NCI-H146 treated with DMSO at 0.1 percent for 48 hours (cell line): ENCODE measurements at regions not wholly inside any gene's neighbourhood (a gene's known extent, or its start where the extent isn't known, plus 50 kb on each side); places are given as distances from the start of the nearest gene placed in this dataset.
A peak's percentile ranks its signal among the peaks of the same experiment; 100 is the strongest.

Source experiments
- DNase-seq: peaks from one replicate; lab custom pipeline; 2025; ENCODE audit not compliant: unreplicated experiment; lab: John Stamatoyannopoulos, UW

GRCh38 chr2:106572541-106573450 lies 85.6 kb downstream of the CD8B2 start:
- DNase-seq = no peak

DNA sequence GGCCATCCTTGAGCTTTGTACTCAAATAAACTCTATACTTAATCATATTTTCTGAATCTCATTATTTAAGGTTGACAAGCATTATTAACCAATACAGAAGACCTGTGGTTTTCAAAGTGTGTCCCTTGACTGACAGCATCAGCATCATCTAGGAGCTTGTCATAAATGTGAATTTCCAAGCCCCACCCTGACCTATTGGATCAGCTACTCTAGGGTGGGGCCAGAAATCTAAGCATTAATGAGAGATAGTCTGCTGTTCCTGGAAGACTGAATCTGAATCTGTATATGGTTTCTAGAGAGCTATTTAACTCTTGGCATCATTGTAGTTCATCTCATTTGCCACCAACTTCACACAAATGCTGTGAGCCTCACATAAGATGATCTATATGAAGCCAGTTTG lies 86.6 kb downstream of the CD8B2 start:
- no peak for DNase-seq

GRCh38 chr2:106575955-106576354 lies 88.8 kb downstream of the CD8B2 start:
- DNase-seq = no peak

- no peak for DNase-seq
Measured at GRCh38 chr2:106577255-106577651, 90.1 kb downstream of the CD8B2 start.

DNA sequence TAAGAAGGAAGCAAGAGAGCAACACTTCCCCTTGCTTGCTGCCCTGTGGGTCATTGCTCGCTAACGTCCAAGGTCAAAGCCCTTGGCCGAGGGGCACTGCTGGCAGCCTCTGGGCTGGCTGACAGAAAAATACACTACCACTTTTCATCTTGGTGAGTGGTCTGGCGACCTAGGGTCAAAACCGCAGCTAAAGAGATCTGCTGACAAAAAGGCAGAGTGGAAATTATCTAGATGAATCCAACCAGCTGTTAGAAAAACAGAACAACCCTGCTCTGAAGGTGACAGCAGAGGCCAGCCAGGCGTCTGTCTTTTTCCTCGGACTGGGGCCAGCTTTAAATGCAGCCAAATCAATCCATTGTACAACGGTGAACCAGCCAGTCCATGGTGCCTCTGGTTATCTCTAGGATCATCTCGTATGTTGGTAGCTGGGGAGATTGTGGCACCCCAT lies 92.6 kb downstream of the CD8B2 start:
- DNase-seq = no peak

GRCh38 chr2:106580241-106580640 lies 93.1 kb downstream of the CD8B2 start:
- DNase-seq = no peak

- DNase-seq = no peak
Measured at GRCh38 chr2:106581328-106581727, 94.2 kb downstream of the CD8B2 start.

- no peak for DNase-seq
Measured at GRCh38 chr2:106581755-106582147, 94.6 kb downstream of the CD8B2 start.

DNA sequence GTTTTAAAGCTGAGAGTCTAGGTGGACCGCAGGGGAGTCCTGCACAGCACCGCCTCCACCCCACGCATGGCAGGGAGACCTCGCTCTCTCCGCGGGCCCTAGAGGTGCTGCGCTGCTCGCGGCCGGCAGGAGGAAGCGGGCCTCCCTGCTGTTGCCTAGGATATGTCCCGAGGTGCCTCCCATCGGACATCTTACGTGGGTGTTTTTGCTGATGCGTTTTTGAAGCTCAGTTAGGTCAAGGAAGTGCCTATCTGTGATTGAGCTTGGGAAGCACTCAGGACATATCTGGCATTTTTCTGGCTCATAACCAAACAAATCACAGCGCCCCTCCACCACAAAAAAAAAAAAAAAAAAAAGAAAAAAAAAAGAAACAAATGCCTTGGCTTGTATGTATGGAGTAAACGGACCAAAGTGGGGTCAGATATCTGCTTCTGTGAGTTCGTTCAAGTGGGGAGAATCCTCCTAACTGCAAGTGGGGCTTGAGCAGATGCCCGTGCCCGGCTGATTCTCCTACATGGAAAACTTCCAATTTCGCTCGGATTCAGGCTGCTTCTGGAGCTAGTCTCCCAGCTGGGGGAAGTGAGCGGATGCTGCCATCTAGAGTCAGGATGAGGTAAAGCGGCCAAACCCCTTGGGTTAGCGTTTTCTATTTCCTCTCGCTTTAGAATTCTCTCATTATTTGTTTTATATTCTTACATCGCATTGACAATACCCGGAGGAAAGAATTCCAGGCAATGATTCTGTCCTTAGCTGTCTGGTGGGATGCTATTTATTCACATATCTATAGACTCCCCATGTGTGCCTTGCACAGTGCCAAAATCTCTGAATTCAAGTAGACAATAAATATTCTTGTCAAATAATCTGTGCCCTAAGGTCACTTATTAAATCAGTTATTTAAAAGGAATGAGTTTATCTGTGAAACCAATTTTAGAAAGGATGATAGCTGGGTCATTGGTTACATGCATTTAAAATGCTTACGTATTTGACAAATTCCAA lies 95.3 kb downstream of the CD8B2 start:
- peak; percentile 20 for DNase-seq

GRCh38 chr2:106584304-106584954 lies 97.3 kb downstream of the CD8B2 start:
- no peak for DNase-seq

DNA sequence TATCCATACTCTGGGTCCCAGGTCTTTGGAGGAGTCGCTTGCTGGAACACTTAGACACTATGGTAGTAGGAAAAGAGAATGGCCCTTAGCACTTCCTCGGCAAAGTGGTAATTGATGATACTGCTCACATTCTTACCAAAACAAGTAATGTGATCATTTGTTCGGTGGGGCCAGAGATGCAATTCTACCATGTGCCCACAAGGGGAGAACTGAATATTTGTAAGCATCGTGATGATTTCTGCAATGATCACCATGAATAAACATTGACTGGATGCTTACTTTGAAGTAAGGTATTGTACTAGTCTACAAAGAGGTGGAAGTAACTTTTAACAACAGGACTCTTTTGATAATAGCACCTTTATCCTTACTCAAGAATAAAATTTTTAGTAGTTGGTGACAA lies 109.7 kb downstream of the CD8B2 start:
- no peak for DNase-seq

GRCh38 chr2:106599540-106599939 lies 112.4 kb downstream of the CD8B2 start:
- no peak for DNase-seq

DNA sequence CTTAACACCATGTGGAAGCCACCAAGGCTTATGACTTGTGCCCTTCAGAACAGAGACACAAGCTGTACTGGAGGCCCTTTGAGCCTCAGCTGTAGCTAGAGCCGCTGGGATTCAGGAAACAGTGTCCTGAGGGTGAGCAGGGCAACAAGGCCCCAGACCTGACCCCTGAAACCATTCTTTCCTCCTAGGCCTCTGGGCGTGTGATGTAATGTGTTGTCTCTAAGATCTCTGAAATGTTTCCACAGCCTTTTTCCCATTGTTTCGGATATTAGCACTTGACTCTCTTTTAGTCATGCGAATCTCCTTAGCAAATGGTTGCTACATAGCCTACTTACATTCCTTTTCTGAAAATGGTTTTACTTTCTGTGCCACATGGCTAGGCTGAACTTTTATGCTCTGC lies 114.9 kb downstream of the CD8B2 start:
- DNase-seq = no peak

GRCh38 chr2:106606652-106607051 lies 119.5 kb downstream of the CD8B2 start:
- no peak for DNase-seq

DNA sequence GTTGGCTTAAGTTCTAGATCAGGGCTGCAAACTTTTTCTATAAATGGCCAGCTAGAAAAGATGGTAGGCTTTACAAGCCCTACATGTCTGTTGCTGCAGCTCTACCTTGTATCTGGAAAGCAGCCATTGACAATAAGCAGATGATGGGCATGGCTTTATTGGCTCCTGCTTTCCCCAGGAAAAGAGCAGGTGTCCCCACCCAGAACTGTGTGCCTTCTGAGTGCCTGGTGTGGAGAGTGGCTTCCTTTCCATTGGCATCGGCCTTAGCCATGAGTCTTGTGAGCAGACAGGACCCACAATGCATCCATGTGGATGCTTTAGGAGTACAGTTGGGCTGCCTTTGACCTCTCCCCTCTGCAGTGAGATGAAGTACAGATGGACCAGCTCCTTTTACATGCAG lies 120.2 kb downstream of the CD8B2 start:
- no peak for DNase-seq

- DNase-seq = no peak
Measured at GRCh38 chr2:106609780-106610179, 122.6 kb downstream of the CD8B2 start.

DNA sequence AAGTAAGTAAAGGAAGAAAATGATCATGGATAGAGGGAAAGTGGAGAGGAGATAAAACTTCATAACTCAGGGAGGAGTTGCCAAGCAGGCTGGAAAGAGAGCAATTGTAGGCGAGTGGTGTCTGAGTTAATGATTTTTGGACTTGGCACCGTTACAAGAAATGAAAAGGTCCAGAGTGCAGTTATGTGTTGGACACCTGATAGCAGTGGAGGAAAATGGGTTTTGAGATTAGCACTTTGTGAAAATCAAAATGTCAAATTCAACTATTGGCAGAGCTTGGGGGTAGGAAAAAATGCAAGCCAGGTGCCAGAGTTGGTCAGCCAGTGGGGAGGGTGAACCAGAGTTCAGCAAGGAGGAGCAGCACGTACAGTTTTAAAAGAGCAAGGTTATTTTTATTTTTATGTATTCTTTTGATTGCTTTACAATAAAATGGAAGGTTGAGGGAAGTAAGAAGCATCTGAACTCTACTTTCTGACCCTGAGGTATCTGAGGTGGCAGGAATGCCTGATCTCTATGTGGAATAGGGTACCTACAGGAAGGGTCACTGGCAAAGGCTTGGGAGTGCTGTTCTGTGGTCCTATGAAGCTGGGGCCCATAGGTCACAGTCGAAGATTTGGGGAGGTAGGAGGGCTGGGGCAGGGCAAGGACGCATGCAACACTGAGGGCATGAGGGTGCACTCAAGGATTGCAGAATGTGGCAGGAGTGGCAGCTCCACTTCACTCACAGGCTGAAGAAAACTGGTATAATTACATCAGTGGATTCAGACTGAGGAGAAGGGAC lies 127.5 kb downstream of the CD8B2 start:
- no peak for DNase-seq

DNA sequence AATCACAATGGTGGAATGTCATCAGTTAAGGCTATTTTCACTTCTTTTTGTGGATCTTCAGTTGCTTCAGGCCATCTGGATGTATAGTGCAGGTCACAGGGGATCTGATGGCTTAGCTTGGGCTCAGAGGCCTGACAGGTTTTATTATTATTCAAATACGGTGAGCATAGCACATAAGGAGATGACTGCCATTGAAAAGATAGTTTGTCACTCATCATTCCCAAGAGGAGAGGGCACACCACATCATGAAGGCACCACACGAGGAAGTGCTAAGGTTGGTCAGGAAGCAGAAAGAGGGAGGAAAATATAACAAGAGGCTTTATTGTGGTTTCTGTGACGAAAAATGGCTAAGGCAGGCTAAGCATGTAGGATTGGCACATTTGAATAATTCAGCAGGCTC lies 131.4 kb downstream of the CD8B2 start:
- no peak for DNase-seq

DNA sequence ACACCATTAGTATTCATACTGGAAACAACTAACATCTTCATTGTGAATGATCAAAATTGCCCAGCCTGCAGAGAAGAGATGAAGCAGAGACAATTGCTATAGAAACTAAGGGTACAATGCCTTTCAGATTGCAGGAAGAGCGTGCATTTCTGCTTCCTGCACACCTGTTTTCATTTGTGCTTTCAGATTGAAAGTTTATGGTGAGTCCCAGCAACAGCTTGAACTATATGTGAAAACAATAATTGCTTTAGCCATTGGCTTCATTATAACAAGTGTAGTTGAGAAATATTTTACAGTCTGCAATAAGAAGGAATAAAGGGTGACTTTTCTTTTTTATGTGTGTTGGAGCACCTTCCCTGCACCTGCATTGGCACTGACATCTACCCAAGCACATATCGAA lies 136.3 kb downstream of the CD8B2 start:
- no peak for DNase-seq

GRCh38 chr2:106624787-106625380 lies 137.7 kb downstream of the CD8B2 start:
- no peak for DNase-seq
